HG03439 (cell line): ENCODE measurements at regions not wholly inside any gene's neighbourhood (a gene's known extent, or its start where the extent isn't known, plus 50 kb on each side); places are given as distances from the start of the nearest gene placed in this dataset.
"Not testable (repeated sequence)": the region's sequence is repeated elsewhere in the genome, so short reads cannot be mapped to it uniquely, and the experiment has no call there.

ENCODE experiments used
- ATAC-seq: cut with Tn5 transposase; IDR thresholded peaks from one replicate; pipeline ENCODE4 v1.9.1; 2021; ENCODE audit warnings: mild to moderate bottlenecking, moderate library complexity; ENCODE audit not compliant: unreplicated experiment

DNA sequence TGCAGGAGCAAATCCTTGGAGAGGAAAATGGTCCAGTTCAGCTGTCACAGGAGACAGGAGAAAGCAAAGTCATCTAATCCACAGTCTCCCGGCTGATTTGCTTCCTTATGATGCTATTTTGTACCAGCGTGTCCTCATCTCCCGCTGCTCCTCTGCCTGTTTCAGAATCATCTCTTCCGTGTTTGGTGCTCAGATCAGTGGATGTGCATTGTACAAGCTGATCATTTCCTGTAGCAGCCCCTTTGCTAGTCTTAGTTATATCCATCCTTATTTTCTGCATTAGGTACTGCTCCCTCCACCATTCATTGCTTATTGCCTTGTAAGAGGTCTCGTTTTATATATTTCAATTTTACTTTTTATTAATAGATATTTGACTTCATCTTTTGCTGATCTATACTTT is 219.9 kb upstream of the PRSS58 start:
- not testable (repeated sequence) for ATAC-seq

DNA sequence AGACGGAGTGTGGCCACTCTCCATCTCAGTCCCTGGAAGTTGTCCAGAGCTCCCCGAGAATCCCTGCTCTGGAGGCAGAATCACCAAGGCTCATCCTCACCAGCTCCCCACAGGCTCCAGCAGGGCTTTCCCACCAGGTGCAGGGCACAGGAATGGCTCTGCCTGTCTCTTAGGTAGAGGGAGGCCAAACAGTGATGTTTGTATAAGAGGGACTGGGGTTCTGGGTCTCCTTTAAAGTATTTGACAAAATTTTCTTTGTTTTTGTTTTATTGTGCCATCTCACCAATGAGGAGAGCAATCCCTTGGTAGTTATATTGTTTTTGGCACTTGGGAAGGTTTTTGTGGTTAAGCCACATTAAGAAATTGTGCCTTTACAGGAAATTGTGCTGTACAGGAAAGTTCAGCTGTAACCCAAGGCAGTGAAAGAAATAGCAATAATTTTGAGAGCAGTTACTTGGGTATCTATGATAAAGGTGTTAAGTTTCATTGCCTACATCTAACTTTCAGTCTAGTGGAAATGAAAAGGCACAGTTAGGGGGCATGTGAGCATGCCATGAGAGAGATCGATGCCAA is 219.3 kb upstream of the PRSS58 start:
- no peak for ATAC-seq

DNA sequence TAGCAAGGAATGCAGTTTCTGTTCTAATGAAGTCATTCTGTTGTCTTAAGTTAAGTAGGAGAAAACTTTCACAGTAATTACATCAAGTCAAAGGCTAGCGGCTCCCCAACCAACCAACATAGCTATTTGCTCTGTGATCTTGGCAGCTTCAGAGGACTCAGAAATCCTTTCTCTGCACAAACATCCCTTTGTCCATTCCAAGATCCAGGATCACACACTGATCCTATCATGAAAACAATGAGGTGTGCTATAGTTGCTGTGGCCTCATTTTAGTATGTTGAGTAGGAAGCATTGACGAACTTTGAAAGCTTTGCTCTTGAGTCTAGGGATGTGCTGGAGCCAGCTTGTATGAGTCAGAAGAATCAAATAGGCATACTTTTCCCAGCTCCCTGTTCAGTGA is 218.2 kb upstream of the PRSS58 start:
- ATAC-seq = no peak

DNA sequence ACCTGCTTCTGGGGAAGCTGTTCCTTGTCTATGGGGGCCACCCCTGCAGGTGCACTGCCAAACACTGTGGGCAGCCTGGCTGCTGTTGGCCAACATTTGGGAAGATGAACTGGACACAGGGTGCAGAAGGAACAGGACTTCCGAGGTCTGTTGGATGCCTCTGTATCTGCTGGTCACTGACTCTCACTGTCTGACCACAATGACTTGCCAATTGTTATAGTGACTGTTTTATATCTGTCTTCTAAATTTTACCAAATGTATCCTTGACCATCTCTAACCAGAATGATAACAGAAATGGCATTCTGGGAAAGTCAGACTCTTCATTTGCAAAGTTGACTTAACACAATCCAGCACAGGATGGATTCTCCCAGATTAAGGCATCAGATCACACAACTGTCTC is 214.0 kb upstream of the PRSS58 start:
- no peak for ATAC-seq

DNA sequence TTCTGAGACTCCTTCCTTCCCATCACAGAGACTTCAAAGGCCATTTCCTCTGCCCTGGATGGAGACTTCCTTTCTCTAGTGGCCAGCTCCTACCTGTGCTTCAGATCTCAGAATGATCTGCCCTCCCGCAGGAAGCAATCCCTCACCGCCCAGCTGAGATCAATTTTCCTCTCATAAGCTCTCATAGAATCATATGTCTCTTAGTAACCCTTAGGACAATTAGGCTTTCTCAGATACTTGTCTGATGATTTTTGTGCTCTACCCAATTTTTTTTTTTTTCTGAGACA is 212.6 kb upstream of the PRSS58 start:
- no peak for ATAC-seq

DNA sequence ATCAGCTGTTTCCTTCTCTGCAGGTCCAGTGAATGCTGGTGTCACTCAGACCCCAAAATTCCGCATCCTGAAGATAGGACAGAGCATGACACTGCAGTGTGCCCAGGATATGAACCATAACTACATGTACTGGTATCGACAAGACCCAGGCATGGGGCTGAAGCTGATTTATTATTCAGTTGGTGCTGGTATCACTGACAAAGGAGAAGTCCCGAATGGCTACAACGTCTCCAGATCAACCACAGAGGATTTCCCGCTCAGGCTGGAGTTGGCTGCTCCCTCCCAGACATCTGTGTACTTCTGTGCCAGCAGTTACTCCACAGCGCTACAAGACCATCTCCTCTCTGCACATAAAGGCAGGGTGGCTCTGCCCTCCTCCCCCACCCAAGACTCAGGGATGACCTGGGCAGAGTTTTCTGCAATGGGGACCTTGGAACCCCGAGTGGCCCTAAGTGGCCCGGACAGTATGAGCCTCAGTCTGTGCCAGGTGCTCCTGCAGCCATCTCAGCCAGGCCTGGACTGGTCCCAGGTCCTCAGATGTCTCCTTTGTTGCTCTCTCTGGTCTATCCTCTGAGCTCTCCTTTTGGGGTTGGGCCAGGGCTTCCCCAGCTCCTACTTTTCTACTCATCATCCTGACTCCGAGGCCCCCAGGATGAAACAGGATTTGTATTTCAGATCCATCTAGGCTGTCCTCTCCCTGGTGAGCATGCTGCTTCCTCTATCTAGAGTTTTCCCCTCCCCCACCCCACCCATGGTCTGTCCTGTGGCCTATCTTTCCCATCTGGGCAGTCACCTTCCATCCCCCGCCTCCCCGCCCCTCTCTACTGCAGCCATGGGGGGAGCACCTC is 212.1 kb upstream of the PRSS58 start:
- no peak for ATAC-seq

DNA sequence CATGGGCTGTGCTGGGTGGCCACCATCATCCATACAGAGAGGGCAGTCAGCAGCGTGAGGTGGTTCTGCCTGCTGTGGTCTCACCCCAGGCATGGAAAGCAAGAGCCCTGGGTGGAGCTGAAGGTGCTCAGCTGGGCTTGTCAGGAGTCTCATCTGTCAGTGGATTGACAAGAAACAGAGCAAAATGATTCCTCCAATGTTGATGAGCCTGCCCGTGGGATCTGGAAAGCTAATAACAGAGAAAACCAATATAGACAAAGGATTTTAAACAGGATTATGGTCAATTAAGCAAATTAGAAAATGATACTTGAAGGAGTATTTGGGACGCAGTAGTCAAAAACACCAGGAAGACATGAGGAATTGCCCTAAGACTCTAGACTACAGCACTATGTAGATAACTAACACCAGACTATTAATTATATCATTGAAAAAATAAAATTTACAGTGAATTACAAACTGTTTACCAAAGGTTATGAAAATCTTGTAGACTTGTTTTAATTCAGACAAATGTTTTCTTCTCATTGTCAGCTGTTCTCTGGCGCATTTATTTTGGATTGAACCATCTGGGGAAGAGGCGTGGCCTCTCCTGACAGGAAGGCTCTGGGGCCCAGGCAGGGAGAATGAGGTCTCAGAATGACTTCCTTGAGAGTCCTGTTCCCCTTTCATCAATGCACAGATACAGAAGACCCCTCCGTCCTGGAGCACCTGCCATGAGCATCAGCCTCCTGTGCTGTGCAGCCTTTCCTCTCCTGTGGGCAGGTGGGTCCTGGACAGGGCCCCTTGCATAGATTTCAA is 211.2 kb upstream of the PRSS58 start:
- ATAC-seq = no peak

DNA sequence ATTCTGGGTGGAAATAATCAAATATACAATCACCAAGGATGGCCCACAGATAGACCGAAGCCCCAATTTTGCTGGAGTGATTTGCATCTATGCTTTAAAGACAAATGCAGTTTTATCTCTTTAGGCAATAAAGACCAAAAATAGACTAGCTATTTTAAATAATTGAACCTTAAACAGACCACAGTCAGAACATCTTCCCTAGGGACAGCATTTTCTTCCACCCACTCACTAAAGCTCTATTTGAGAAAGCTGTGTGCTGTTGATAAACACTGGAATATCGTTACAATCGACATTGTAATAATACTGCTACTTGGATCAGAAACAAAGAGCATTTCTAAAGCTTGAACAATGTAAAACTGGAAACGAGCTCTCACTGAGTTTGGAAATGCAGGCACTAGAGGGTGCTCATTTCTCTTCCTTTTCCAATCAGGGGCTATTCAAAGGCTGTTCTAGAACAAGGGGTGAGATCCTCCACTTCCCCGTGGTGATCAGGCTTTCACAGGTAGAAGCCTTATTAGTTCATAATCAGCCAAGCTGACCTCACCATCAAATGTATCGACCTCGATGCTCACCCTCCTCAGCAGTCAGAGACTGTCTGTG is 209.3 kb upstream of the PRSS58 start:
- not testable (repeated sequence) for ATAC-seq

DNA sequence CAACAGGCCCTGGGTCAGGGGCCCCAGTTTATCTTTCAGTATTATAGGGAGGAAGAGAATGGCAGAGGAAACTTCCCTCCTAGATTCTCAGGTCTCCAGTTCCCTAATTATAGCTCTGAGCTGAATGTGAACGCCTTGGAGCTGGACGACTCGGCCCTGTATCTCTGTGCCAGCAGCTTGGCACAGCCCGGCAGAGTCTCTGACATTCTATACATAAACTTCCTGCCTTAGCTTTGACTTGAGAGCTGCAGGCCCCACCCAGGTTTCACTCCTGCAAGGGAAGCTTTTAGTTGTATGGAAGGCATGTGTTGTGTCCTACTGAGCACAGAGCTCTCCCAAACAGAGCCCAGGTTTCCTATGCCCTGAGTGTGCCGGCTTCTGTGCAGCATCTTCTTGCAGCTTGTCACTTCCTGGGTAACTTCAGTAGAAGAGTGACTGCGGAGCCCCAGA is 205.6 kb upstream of the PRSS58 start:
- no peak for ATAC-seq

DNA sequence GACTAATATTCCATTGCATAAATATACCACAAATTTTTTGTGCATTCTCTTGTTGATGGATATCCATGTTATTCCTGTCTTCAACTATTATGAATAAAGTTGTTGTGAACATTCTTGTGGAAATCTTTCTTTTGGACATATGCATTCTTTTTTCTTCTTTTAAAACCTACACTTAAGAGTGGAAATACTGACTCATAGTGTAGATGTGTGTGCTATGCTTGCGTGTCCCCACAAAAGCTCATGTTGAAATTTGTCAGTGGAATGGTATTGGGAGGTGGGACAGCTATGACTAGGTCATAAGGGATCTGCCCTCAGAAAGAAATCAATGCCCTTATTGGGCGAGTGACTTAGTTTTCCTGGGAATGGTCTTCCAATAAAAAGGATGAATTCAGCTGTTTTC is 203.6 kb upstream of the PRSS58 start:
- ATAC-seq = no peak

DNA sequence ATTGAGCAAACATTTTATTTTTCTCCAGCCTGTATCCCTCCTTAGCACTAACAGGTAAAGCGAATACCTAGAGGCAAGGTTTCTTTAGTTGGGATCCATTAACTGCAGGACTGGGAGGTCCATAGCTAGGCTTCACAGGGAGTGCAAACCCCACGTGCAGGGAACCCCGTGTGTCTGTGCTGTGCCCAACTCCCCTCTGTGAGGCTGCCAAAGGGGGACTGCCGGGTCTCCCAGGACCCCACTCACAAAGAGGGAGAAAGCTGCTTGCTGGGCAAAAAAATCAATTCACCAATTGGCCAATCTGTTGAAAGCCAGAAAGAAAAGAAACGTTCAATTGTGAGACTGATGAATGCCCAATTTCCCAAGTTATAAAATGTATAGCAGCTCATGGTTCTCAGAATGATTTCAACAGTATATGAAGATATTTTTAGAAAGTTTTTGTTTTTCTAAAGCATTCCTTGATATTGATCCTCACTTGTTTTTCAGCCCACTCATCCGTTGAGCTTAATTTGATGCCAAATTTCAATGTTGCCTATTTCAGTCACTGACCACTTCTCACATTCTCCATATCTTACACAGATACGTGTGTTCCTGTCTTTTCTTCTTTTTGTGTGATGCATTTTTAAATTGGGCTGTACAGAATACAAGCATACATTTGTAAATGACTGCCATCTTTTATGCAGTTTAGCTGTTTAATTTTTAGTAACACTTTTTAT is 202.7 kb upstream of the PRSS58 start:
- no peak for ATAC-seq

DNA sequence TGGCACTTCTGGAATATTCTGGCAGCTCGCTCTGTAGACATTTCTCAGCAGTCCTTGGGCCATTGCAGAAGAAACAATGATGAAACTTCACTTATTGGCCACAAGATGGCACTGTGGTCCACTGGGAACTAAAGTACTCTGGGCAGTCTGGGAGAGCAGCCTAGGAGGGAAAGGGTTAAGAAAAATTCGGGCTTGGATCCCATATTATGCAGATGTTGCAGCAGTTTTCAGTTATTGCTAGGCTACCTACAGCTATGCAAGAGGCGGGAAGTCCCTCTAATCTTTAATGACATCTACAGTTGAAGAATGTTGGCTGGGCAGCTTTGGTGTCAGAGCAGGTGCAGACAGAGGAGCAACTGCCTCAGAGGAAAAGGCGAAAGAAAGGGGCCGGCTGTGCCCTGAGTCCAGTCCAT is 201.7 kb upstream of the PRSS58 start:
- ATAC-seq = peak; percentile 77

DNA sequence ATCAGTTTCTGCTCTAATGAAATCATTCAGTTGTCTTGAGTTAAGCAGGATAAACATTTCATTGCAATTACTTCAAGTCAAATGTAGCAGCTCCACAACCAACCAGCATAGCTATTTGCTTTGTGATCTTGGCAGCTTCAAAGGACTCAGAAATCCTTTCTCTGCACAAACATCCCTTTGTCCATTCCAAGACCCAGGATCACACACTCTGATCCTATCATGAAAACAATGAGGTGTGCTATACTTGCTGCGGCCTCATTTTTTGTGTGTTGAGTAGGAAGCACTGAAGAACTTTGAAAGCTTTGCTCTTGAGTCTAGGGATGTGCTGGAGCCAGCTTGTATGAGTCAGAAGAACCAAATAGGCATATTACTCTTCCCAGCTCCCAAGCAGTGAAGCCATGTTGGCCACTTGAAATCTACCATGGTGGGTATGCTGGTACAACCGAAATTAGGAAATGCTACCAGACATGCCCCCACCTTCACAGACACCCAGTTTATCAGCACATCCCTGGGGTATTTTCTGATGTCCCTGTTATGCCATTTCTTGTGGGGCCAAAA is 199.4 kb upstream of the PRSS58 start:
- no peak for ATAC-seq

DNA sequence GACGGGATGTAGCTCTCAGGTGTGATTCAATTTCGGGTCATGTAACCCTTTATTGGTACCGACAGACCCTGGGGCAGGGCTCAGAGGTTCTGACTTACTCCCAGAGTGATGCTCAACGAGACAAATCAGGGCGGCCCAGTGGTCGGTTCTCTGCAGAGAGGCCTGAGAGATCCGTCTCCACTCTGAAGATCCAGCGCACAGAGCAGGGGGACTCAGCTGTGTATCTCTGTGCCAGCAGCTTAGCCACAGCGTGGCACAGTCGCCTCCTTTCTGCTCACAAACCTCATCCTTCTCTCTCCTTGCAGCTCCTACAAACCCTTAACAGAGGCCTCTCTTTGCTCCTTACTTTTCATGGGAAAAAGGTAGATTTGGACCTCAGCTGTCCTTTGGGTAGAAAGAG is 197.5 kb upstream of the PRSS58 start:
- no peak for ATAC-seq

DNA sequence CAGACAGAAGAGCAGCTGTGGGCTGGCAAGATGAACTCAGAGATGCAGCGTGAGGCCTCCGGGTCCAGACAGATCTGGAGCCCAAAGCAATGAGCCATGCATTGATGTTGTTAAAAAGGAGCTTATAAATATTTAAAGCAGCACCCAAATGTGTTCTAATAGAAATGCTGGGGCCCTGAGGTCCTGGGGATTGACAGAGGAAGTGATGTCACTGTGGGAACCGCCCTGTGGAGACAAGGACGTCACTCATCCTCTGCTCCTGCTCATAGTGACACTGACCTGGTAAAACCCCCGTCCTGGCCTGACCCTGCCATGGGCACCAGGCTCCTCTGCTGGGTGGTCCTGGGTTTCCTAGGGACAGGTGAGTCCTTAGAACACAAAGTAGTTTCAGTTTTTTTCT is 197.0 kb upstream of the PRSS58 start:
- ATAC-seq = no peak

DNA sequence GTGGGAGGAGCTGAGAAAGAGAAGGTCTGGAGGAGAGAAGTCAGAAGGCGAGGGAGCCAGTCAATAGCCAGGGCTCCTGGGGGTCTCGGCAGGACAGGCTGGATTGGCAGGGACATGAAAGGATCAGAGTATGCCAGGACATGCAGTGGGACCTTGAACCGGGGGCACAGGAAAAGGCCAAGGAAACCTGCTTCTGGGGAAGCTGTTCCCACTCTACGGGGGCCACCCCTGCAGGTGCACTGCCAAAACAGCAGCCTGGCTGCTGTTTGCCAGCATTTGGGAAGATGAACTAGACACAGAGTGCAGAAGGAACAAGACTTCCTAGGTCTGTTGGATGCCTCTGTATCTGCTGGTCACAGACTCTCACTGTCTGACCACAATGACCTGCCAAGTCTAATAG is 194.9 kb upstream of the PRSS58 start:
- no peak for ATAC-seq

DNA sequence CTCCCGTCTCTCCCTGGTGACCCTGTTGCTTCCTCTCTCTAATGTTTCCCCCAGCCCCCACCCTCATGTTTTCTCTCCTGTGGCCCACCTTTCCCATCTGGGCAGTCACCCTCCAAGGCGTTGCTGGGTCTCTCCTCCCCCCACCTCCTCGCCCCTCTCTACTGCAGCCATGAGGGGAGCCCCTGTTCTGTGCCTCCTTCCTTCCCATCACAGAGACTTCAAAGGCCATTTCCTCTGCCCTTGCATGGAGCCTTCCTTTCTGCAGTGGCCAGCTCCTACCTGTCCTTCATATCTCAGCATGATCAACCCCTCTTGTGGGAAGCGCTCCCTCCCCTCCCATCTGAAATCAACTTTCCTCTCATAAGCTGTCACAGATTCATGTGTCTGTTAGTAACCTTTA is 194.0 kb upstream of the PRSS58 start:
- no peak for ATAC-seq

DNA sequence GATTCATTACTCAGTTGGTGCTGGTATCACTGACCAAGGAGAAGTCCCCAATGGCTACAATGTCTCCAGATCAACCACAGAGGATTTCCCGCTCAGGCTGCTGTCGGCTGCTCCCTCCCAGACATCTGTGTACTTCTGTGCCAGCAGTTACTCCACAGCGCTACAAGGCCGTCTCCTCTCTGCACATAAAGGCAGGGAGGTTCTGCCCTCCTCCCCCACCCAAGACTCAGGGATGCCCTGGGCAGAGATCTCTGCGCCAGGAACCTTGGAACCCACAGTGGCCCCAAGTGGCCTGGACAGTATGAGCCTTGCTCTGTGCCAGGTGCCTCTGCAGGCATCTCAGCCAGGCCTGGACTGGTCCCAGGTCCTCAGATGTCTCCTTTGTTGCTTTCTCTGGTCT is 193.4 kb upstream of the PRSS58 start:
- ATAC-seq = no peak

DNA sequence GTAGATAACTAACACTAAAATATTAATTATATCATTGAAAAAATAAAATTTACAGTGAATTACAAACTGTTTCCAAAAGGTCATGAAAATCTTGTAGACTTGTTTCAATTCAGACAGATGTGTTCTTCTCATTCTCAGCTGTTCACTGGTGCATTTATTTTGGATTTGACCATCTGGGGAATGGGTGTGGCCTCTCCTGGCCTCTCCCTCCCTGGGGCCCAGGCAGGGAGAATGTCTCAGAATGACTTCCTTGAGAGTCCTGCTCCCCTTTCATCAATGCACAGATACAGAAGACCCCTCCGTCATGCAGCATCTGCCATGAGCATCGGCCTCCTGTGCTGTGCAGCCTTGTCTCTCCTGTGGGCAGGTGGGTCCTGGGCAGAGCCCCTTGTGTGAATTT is 192.8 kb upstream of the PRSS58 start:
- no peak for ATAC-seq

DNA sequence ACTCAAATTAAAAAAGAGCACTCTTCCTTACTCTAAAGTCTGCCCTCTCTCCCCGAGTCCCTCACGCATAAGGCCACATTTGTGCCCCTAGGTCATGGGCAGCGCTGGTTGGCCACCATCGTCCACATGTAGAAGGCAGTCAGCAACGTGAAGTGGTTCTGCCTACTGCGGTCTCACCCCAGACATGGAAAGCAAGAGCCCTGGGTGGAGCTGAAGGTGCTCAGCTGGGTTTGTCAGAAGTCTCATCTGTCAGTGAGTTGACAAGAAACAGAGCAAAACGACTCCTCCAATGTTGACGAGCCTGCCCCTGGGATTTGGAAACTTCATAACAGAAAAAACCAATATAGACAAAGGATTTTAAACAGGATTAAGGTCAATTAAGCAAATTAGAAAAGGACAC is 192.3 kb upstream of the PRSS58 start:
- ATAC-seq = no peak

DNA sequence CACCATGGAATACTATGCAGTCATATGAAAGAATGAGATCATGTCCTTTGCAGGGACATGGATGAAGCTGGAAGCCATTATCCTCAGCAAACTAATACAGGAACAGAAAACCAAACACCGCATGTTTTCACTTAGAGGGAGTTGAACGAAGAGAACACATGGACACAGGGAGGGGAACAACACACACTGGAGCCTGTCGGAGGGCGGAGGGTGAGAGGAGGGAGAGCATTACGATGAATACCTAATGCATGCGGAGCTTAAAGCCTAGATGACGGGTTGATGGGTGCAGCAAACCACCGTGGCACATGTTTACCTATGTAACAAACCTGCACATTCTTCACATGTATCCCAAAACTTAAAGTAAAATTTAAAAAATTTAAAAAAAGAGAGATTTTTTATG is 191.0 kb upstream of the PRSS58 start:
- not testable (repeated sequence) for ATAC-seq
